ENCODE measurements at regions not wholly inside any gene's neighbourhood (a gene's known extent, or its start where the extent isn't known, plus 50 kb on each side); places are given as distances from the start of the nearest gene placed in this dataset.

DNA sequence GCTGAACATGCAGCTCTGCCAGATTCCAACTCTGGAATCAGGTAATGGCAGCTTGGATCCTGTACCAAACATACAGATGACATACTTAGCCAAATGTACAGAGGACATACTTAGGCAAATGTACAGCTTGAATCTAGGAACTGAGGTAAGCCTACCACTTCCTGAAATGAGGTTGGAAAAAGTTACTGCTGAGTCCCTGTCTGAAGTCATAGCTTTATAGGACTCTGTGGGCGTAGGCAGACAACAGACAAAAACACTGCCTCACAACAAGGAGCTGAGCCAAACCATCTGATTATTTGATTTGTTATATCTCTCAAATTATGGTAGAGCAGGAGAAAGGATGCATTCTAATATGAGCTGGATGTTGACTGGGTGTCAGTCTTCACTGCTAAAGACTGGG is 290.2 kb upstream of the TCF4 start:
- TF ChIP-seq, protein P1, sequence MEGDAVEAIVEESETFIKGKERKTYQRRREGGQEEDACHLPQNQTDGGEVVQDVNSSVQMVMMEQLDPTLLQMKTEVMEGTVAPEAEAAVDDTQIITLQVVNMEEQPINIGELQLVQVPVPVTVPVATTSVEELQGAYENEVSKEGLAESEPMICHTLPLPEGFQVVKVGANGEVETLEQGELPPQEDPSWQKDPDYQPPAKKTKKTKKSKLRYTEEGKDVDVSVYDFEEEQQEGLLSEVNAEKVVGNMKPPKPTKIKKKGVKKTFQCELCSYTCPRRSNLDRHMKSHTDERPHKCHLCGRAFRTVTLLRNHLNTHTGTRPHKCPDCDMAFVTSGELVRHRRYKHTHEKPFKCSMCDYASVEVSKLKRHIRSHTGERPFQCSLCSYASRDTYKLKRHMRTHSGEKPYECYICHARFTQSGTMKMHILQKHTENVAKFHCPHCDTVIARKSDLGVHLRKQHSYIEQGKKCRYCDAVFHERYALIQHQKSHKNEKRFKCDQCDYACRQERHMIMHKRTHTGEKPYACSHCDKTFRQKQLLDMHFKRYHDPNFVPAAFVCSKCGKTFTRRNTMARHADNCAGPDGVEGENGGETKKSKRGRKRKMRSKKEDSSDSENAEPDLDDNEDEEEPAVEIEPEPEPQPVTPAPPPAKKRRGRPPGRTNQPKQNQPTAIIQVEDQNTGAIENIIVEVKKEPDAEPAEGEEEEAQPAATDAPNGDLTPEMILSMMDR (IDR thresholded peaks at IDR 0.05) = no peak

DNA sequence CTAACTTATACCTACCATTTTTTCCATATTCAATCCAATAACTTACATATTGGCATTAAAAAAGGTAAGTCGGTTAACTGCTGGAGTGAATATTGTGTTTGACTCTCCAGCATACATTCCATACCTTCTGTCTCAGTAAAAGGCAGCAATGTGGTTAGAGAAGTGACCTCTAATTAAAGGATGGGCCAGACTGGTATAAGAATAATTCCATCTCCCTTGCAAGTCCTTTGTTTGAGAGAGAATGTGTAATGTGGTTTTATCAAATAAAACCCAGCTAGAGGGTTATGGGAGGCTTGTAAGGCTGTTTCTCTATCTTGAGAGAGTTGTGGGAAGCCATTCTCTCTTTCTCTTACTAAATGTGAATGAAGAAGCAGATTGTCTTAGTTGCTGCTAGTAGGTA is 289.3 kb upstream of the TCF4 start:
- TF ChIP-seq, protein P1 (IDR thresholded peaks at IDR 0.05) = no peak

DNA sequence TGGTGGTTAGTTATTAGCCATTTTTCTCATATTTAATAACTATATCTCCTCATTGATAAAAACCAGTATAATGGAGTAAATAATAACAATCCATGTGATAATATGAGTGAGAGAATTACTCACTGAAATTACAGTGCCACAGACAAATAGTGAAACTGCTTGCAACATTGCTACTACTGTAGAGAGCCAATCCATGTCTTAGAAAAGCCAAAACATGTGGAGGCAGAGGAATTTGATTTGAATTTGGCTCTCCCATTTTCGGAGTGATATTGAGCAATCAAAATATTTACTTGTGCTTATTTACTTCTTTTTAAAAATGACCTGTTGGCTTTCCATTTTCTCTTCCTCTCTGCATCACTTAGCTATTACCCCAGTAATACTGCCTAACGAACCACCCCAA is 288.3 kb upstream of the TCF4 start:
- TF ChIP-seq, protein P1 (IDR thresholded peaks at IDR 0.05) = no peak

DNA sequence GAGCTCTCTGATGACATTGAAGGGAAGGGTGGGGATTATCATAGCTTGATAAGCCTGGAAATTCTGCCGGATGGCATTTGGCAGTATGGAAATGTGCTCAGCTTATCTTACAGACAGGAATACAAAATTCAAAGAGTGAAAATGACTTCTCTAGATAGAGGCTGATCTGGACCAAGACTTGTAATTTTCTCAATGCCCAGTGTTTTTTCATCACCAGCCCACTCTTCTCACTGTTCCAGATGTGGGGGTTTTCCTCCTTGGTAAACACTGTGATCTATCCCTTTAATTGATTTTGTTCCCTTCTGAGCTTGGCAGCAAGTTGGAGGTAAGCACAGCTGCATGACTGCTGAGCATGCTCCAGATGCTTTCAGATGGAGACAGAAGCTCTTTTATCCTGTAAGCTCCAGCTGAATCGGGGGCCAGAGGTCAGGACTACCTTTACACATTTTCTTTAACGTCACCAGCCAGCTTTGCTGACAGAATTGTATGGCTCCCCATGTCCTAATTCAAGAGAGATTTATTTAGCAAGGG is 287.4 kb upstream of the TCF4 start:
- TF ChIP-seq, protein P1 (IDR thresholded peaks at IDR 0.05) = no peak

DNA sequence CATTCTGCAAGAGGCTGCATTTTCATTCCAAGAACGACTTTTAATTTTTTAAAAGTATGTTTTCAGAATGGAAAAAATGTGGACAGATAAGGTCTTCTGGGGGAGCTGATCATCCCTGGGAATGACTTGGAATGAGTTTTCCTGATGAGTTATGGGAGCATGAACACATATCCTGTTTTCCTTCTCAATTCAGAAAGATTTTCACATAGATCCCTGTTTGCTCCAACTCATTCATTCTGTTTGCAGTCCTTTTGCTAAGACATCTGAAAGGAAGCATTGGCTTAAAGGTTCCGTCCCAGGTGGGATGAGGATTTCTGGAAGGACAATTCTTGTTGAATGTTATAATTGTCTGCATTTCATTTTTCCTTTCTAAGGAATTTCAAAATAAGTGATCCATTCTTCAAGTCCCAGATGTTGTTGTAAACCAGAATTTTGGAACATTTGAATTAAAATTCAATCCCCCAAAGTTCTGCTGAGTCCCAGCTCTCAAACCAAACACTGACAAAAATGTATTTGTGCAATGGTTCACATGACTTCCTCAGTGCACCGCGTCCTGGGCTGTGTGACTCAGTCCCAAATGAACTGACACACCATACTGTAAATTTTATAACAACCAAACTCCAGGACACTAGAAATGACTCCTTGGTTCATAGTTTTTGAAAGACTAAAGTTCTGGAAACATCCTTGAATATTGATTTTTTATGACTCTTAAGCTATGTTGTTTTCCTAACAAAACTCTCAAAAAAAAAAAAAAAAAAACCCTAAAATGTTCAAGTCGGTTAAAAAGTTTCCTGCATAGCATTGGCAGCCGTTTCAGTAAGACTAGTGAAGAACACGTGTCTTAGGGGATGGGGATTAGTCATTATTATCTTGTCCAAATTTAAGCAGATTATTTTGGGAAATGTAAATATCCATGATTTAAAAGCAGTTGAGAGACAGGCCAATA is 281.8 kb upstream of the TCF4 start:
- TF ChIP-seq, protein P1 (IDR thresholded peaks at IDR 0.05) = no peak

DNA sequence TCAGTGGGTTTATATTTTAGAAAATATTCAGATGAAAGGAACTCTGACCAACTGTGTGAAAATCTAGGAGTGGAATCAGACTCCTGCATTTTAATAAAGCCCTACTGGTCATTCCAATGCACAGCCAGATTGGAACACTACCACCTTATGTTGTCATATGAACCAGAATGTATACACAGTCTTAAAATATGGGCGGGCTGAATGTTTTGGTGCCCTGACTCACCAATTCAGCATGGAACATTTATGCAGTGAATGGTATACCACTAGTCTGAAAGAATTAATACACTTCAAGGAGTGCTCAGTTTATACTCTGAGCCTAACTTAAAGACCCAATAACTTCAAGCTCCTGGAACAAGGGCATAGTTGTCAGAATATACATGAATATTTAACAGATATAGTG is 280.9 kb upstream of the TCF4 start:
- TF ChIP-seq, protein P1 (IDR thresholded peaks at IDR 0.05) = no peak

DNA sequence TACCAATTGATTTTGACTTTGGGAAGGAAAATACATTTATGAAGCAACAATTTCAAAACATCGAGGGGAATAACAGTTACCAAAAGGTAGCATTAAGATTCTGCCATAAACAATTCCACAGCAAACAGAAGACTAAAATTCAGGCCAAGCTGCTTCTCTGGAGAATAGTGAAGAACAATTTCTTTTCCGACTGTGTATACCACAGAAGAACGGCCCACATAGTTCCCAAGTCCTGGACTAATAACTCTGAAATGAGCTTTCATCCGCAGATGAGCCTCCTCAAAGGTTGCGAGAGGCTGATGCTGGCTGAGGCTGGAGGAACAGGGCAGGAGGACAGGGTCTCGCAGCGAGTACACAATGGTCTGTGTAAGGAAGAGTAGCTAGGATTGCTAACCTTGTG is 278.9 kb upstream of the TCF4 start:
- TF ChIP-seq, protein P1 (IDR thresholded peaks at IDR 0.05) = no peak
